MCF 10A (cell line): ENCODE measurements at regions not wholly inside any gene's neighbourhood (a gene's known extent, or its start where the extent isn't known, plus 50 kb on each side); places are given as distances from the start of the nearest gene placed in this dataset.

Experiments
- BruUV-seq: library from RNA; stranded (reverse); fragments of 400-500 nt; replicated peaks from 2 replicates; lab custom pipeline; 2021; lab: Mats Ljungman, UMichigan
- CTCF ChIA-PET: fragments of 300-600 bp; sonication (Branson Sonifier 250); formaldehyde crosslinking; extraction: SDS; loops from one replicate; lab custom pipeline; 2021; ENCODE audit warnings: antibody characterized with exemption, inconsistent platforms; lab: Yijun Ruan, JAX
- POLR2A ChIA-PET: fragments of 300-600, 350-650 bp; sonication (Branson Sonifier 250); formaldehyde crosslinking; extraction: SDS; loops from one replicate; lab custom pipeline; 2020; ENCODE audit warnings: antibody characterized with exemption, inconsistent platforms; lab: Yijun Ruan, JAX
- DNase-seq: peaks from one replicate; pipeline ENCODE4 v3.0.0-alpha.2; 2018; ENCODE audit not compliant: unreplicated experiment
- H3K27ac Mint-ChIP-seq: one replicate; pipeline ENCODE4 v1.8.0; 2022; ENCODE audit warnings: mild to moderate bottlenecking, low read depth, mixed read lengths; ENCODE audit not compliant: unreplicated experiment
- H3K27me3 Mint-ChIP-seq: one replicate; pipeline ENCODE4 v1.8.0; 2022; ENCODE audit warnings: mixed read lengths; ENCODE audit not compliant: insufficient read depth, unreplicated experiment
- H3K36me3 Mint-ChIP-seq: one replicate; pipeline ENCODE4 v1.8.0; 2022; ENCODE audit warnings: mild to moderate bottlenecking, moderate library complexity, mixed read lengths; ENCODE audit not compliant: insufficient read depth, unreplicated experiment
- H3K4me1 Mint-ChIP-seq: one replicate; pipeline ENCODE4 v1.8.0; 2022; ENCODE audit warnings: mixed read lengths; ENCODE audit not compliant: insufficient read depth, unreplicated experiment
- H3K4me3 Mint-ChIP-seq: one replicate; pipeline ENCODE4 v1.8.0; 2022; ENCODE audit warnings: mild to moderate bottlenecking, moderate library complexity, mixed read lengths; ENCODE audit not compliant: unreplicated experiment
- H3K9me3 Mint-ChIP-seq: one replicate; pipeline ENCODE4 v1.8.0; 2022; ENCODE audit warnings: mixed read lengths; ENCODE audit not compliant: unreplicated experiment
- intact Hi-C: fragments of 100-400 bp; cut with micrococcal nuclease; formaldehyde crosslinking; loops from 2 replicates; pipeline ENCODE4 v1.14.1; 2022
- TF ChIP-seq, protein P1 (sequence below): fragments of 200-600 bp; IDR thresholded peaks from one replicate; pipeline ENCODE4 v1.8.0; 2022; ENCODE audit warnings: antibody characterized with exemption, mild to moderate bottlenecking; ENCODE audit not compliant: unreplicated experiment

GRCh38 chrX:40262157-40263013 is 164.6 kb upstream of the BCOR start:
- Mint-ChIP-seq H3K4me1 (peaks cover 7% of the 10 kb centered on the region), H3K9me3 (no peaks in the 10 kb centered on the region), H3K4me3 (no peak overlapping the region), H3K27ac (no peak overlapping the region), H3K36me3 (no peaks in the 10 kb centered on the region), H3K27me3 (peaks cover 11% of the 10 kb centered on the region)
- TF ChIP-seq, protein P1, sequence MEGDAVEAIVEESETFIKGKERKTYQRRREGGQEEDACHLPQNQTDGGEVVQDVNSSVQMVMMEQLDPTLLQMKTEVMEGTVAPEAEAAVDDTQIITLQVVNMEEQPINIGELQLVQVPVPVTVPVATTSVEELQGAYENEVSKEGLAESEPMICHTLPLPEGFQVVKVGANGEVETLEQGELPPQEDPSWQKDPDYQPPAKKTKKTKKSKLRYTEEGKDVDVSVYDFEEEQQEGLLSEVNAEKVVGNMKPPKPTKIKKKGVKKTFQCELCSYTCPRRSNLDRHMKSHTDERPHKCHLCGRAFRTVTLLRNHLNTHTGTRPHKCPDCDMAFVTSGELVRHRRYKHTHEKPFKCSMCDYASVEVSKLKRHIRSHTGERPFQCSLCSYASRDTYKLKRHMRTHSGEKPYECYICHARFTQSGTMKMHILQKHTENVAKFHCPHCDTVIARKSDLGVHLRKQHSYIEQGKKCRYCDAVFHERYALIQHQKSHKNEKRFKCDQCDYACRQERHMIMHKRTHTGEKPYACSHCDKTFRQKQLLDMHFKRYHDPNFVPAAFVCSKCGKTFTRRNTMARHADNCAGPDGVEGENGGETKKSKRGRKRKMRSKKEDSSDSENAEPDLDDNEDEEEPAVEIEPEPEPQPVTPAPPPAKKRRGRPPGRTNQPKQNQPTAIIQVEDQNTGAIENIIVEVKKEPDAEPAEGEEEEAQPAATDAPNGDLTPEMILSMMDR: no peak
- no peak for DNase-seq
- CTCF ChIA-PET: interaction anchor here (0.6 to 1.1 kb wide), 3 partner anchors 526 to 532 kb away, joined by 3 to 4 read pairs (median 3); no protein-coding TSS in a partner anchor
- BruUV-seq: no TSS peak
- POLR2A ChIA-PET: interaction anchor here (0.6 kb wide), 1 partner anchor 1001 kb away, joined by 3 read pairs; no protein-coding TSS in a partner anchor
- intact Hi-C loops: loop anchor here (10.0 kb wide), 3 partner anchors 108 to 1508 kb away; no protein-coding TSS in a partner anchor

DNA sequence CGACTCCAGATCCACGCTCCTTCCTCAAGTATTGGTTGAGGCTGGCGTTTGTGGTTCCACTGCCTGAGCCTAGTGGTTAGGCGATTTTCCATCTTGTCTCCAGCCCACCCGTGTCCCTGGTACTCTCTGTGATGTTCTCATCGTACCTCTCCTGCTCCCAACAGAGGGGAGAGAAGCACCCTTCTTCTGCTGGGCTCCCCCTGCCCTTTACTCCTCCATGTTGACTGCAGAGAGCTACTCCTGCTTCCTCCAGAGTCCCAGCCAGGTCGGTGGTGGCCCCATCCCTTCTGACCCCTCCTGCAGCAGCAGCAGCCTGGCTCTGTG is 164.0 kb upstream of the BCOR start:
- Mint-ChIP-seq H3K27ac (no peak overlapping the region), H3K4me3 (no peak overlapping the region), H3K27me3 (peaks cover 11% of the 10 kb centered on the region), H3K9me3 (no peaks in the 10 kb centered on the region), H3K4me1 (peaks cover 7% of the 10 kb centered on the region), H3K36me3 (no peaks in the 10 kb centered on the region)
- ChIA-PET CTCF (interaction anchor here (0.7 to 1.1 kb wide), 2 partner anchors 526 to 531 kb away, joined by 3 to 4 read pairs; no protein-coding TSS in a partner anchor), POLR2A (no interaction called here)
- TF ChIP-seq, protein P1: no peak
- no TSS peak for BruUV-seq
- no peak for DNase-seq
- intact Hi-C loops: loop anchor here (10.0 kb wide), 3 partner anchors 107 to 1507 kb away; no protein-coding TSS in a partner anchor

DNA sequence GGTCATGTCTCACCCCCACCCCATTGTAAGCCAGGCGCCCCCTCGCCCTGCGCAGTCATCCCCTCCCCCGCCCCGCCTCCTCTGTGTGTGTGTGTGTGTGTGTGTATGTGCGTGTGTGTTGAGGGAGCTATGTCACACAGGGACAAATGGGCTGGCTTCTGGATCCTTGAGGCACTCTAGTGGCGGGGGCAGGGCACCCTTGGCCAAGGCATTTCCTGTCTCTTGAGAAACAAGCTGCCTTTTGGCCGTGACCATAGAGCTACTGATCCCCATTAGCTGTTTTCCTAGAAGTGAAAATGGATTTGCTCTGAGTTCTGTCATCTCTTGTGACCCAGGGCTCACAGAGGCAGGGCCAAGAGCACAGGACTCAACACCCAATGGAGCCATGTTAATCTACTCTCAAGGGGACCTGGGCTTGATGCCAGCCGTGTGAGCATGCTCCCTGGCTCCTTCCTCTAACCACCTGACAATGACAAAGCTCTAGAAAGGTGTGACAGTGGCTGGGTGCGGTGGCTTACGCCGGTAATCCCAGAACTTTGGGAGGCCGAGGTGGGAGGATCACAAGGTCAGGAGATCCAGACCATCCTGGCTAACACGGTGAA is 162.5 kb upstream of the BCOR start:
- Mint-ChIP-seq H3K27me3 (peaks cover 11% of the 10 kb centered on the region), H3K4me3 (no peak overlapping the region), H3K9me3 (no peaks in the 10 kb centered on the region), H3K27ac (no peak overlapping the region), H3K36me3 (no peaks in the 10 kb centered on the region), H3K4me1 (peaks cover 7% of the 10 kb centered on the region)
- no TSS peak for BruUV-seq
- POLR2A ChIA-PET: no interaction called here
- CTCF ChIA-PET: interaction anchor here (0.6 to 0.7 kb wide), 3 partner anchors 499 to 986 kb away, joined by 3 to 4 read pairs (median 3); no protein-coding TSS in a partner anchor
- TF ChIP-seq, protein P1: no peak
- intact Hi-C loops: loop anchor here (10.0 kb wide), 3 partner anchors 105 to 1505 kb away; no protein-coding TSS in a partner anchor
- no peak for DNase-seq

- ChIA-PET POLR2A (no interaction called here), CTCF (interaction anchor here (0.6 kb wide), 1 partner anchor 128 kb away, joined by 3 read pairs; no protein-coding TSS in a partner anchor)
- no peak overlapping the region for H3K27ac Mint-ChIP-seq
Observed at GRCh38 chrX:40258909-40259308, 161.2 kb upstream of the BCOR start.

More at GRCh38 chrX:40258909-40259308, 161.2 kb upstream of the BCOR start:
- intact Hi-C loops: no loop called here
- Mint-ChIP-seq H3K4me3 (no peak overlapping the region), H3K9me3 (no peaks in the 10 kb centered on the region), H3K36me3 (no peaks in the 10 kb centered on the region), H3K4me1 (peaks cover 7% of the 10 kb centered on the region), H3K27me3 (peaks cover 4% of the 10 kb centered on the region)
- TF ChIP-seq, protein P1: no peak
- BruUV-seq: no TSS peak
- no peak for DNase-seq
